ENCODE measurements at regions not wholly inside any gene's neighbourhood (a gene's known extent, or its start where the extent isn't known, plus 50 kb on each side); places are given as distances from the start of the nearest gene placed in this dataset.
A peak's percentile ranks its signal among the peaks of the same experiment; 100 is the strongest.
"Not testable (repeated sequence)": the region's sequence is repeated elsewhere in the genome, so short reads cannot be mapped to it uniquely, and the experiment has no call there.

GRCh38 chrX:107360788-107361360 is 88.6 kb upstream of the FRMPD3 start:
- Histone ChIP-seq H3K4me3 (ENCODE audit: low read length) (no peak overlapping the region), H4K5ac (ENCODE audit: low read length) (no peak overlapping the region), H3K4ac (ENCODE audit: low read depth, low read length) (no peak overlapping the region), H2BK5ac (ENCODE audit: low read length) (no peak overlapping the region), H3K23ac (ENCODE audit: low read length) (no peak overlapping the region), H3K56ac (ENCODE audit: low read length) (no peak overlapping the region), H3K79me1 (ENCODE audit: low read length) (no peaks in the 10 kb centered on the region), H3K4me1 (ENCODE audit: control insufficient read depth, low read depth, low read length) (no peaks in the 10 kb centered on the region), H3K79me2 (ENCODE audit: control insufficient read depth, insufficient read depth, low read length) (no peaks in the 10 kb centered on the region), H3K9ac (ENCODE audit: low read length) (no peak overlapping the region), H3K18ac (ENCODE audit: low read length) (no peak overlapping the region), H3K27ac (ENCODE audit: low read depth, low read length) (no peak overlapping the region), H2BK15ac (replicated peaks; ENCODE audit: low read depth) (no peak overlapping the region), H2BK120ac (ENCODE audit: low read depth, low read length) (no peak overlapping the region), H3K27me3 (ENCODE audit: insufficient read depth, low read length, poor library complexity) (no peaks in the 10 kb centered on the region), H2AK5ac (ENCODE audit: low read length) (no peak overlapping the region), H4K8ac (ENCODE audit: low read depth, low read length) (no peak overlapping the region), H3K36me3 (ENCODE audit: control insufficient read depth, insufficient read depth, low read length) (no peaks in the 10 kb centered on the region), H3K4me2 (ENCODE audit: low read length) (no peak overlapping the region)
- WGBS (ENCODE audit: extremely low coverage, insufficient coverage, low lambda C conversion rate) = no CpG with 5 or more reads among the region's 2 CpGs
- no peak for DNase-seq

DNA sequence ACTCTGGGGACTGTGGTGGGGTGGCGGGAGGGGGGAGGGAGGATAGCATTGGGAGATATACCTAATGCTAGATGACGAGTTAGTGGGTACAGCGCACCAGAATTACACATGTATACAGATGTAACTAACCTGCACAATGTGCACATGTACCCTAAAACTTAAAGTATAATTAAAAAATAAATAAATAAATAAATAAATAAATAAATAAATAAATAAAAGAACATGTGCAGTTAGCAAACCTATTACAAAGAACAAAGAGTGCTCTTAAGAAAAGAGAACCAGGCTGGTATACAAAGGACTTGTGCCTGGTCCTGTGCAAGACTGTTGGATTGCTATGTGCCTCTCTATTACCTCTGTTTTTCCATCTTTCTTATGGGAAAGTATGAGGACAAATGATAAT is 79.3 kb upstream of the FRMPD3 start:
- H3K36me3 ChIP-seq (ENCODE audit: control insufficient read depth, insufficient read depth, low read length); H3K79me1 ChIP-seq (ENCODE audit: low read length); H3K27me3 ChIP-seq (ENCODE audit: insufficient read depth, low read length, poor library complexity); H3K4ac ChIP-seq (ENCODE audit: low read depth, low read length); H4K8ac ChIP-seq (ENCODE audit: low read depth, low read length); H2AK5ac ChIP-seq (ENCODE audit: low read length); H3K27ac ChIP-seq (ENCODE audit: low read depth, low read length); H3K4me1 ChIP-seq (ENCODE audit: control insufficient read depth, low read depth, low read length); H2BK5ac ChIP-seq (ENCODE audit: low read length); H2BK15ac ChIP-seq (replicated peaks; ENCODE audit: low read depth); H3K79me2 ChIP-seq (ENCODE audit: control insufficient read depth, insufficient read depth, low read length); H3K4me3 ChIP-seq (ENCODE audit: low read length); H3K18ac ChIP-seq (ENCODE audit: low read length); H3K56ac ChIP-seq (ENCODE audit: low read length); H2BK120ac ChIP-seq (ENCODE audit: low read depth, low read length); H3K9ac ChIP-seq (ENCODE audit: low read length); H3K23ac ChIP-seq (ENCODE audit: low read length); H4K5ac ChIP-seq (ENCODE audit: low read length); DNase-seq; H3K4me2 ChIP-seq (ENCODE audit: low read length): not testable (repeated sequence)
- no CpG with 5 or more reads among the region's 3 CpGs for WGBS (ENCODE audit: extremely low coverage, insufficient coverage, low lambda C conversion rate)

GRCh38 chrX:107374132-107374531 is 75.3 kb upstream of the FRMPD3 start:
- Histone ChIP-seq H3K4ac (ENCODE audit: low read depth, low read length) (no peak overlapping the region), H4K5ac (ENCODE audit: low read length) (no peak overlapping the region), H3K9ac (ENCODE audit: low read length) (no peak overlapping the region), H3K4me3 (ENCODE audit: low read length) (no peak overlapping the region), H3K4me1 (ENCODE audit: control insufficient read depth, low read depth, low read length) (no peaks in the 10 kb centered on the region), H3K79me2 (ENCODE audit: control insufficient read depth, insufficient read depth, low read length) (no peaks in the 10 kb centered on the region), H2BK120ac (ENCODE audit: low read depth, low read length) (no peak overlapping the region), H2AK5ac (ENCODE audit: low read length) (no peak overlapping the region), H3K56ac (ENCODE audit: low read length) (no peak overlapping the region), H2BK5ac (ENCODE audit: low read length) (no peak overlapping the region), H3K27ac (ENCODE audit: low read depth, low read length) (no peak overlapping the region), H3K36me3 (ENCODE audit: control insufficient read depth, insufficient read depth, low read length) (no peaks in the 10 kb centered on the region), H3K4me2 (ENCODE audit: low read length) (no peak overlapping the region), H4K8ac (ENCODE audit: low read depth, low read length) (no peak overlapping the region), H3K27me3 (ENCODE audit: insufficient read depth, low read length, poor library complexity) (no peaks in the 10 kb centered on the region), H3K79me1 (ENCODE audit: low read length) (no peaks in the 10 kb centered on the region), H3K18ac (ENCODE audit: low read length) (no peak overlapping the region), H2BK15ac (replicated peaks; ENCODE audit: low read depth) (no peak overlapping the region), H3K23ac (ENCODE audit: low read length) (no peak overlapping the region)
- WGBS (ENCODE audit: extremely low coverage, insufficient coverage, low lambda C conversion rate) = no CpG with 5 or more reads among the region's 2 CpGs
- DNase-seq = peak; percentile 15

DNA sequence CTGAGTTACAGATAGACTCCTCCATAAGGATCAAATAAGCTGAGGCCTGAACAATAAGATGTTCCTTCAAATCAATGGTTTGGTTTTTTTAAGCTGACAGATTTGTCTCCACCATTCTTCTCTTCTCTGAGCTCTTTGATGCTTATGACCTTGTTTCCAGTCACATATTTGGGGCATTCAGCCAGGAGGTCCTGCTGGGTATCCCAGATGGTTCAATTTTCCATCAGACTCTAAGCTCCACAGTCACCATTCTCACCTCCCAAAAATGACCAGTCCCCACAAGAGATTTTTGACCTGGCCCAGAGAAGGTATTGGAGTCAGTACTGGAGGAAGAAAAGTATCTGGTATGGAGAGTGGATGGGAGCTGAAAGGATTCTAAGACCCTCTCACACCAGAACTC is 74.6 kb upstream of the FRMPD3 start:
- Histone ChIP-seq H3K9ac (ENCODE audit: low read length) (no peak overlapping the region), H3K27ac (ENCODE audit: low read depth, low read length) (no peak overlapping the region), H2BK5ac (ENCODE audit: low read length) (no peak overlapping the region), H3K56ac (ENCODE audit: low read length) (no peak overlapping the region), H3K36me3 (ENCODE audit: control insufficient read depth, insufficient read depth, low read length) (no peaks in the 10 kb centered on the region), H4K5ac (ENCODE audit: low read length) (no peak overlapping the region), H3K18ac (ENCODE audit: low read length) (no peak overlapping the region), H3K4me2 (ENCODE audit: low read length) (no peak overlapping the region), H4K8ac (ENCODE audit: low read depth, low read length) (no peak overlapping the region), H3K4me1 (ENCODE audit: control insufficient read depth, low read depth, low read length) (no peaks in the 10 kb centered on the region), H3K4me3 (ENCODE audit: low read length) (no peak overlapping the region), H2AK5ac (ENCODE audit: low read length) (no peak overlapping the region), H3K27me3 (ENCODE audit: insufficient read depth, low read length, poor library complexity) (no peaks in the 10 kb centered on the region), H3K23ac (ENCODE audit: low read length) (no peak overlapping the region), H3K4ac (ENCODE audit: low read depth, low read length) (no peak overlapping the region), H2BK120ac (ENCODE audit: low read depth, low read length) (no peak overlapping the region), H3K79me2 (ENCODE audit: control insufficient read depth, insufficient read depth, low read length) (no peaks in the 10 kb centered on the region), H2BK15ac (replicated peaks; ENCODE audit: low read depth) (no peak overlapping the region), H3K79me1 (ENCODE audit: low read length) (no peaks in the 10 kb centered on the region)
- no peak for DNase-seq

DNA sequence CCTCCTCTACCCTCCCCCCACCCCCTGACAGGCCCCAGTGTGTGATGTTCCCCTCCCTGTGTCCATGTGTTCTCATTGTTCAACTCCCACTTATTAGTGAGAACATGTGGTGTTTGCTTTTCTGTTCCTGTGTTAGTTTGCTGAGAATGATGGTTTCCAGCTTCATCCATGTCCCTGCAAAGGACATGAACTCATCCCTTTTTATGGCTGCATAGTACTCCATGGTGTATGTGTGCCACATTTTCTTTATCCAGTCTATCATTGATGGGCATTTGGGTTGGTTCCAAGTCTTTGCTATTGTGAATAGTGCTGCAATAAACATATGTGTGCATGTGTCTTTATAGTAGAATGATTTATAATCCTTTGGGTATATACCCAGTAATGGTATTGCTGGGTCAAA is 73.3 kb upstream of the FRMPD3 start:
- H3K18ac ChIP-seq (ENCODE audit: low read length); H4K8ac ChIP-seq (ENCODE audit: low read depth, low read length); H2AK5ac ChIP-seq (ENCODE audit: low read length); H4K5ac ChIP-seq (ENCODE audit: low read length); H3K4me1 ChIP-seq (ENCODE audit: control insufficient read depth, low read depth, low read length); H3K4me3 ChIP-seq (ENCODE audit: low read length); H3K79me1 ChIP-seq (ENCODE audit: low read length); H3K27me3 ChIP-seq (ENCODE audit: insufficient read depth, low read length, poor library complexity); H3K79me2 ChIP-seq (ENCODE audit: control insufficient read depth, insufficient read depth, low read length); H3K4me2 ChIP-seq (ENCODE audit: low read length); H2BK5ac ChIP-seq (ENCODE audit: low read length); H3K56ac ChIP-seq (ENCODE audit: low read length); H3K23ac ChIP-seq (ENCODE audit: low read length); H3K9ac ChIP-seq (ENCODE audit: low read length); H2BK15ac ChIP-seq (replicated peaks; ENCODE audit: low read depth); H3K4ac ChIP-seq (ENCODE audit: low read depth, low read length); H3K27ac ChIP-seq (ENCODE audit: low read depth, low read length); H2BK120ac ChIP-seq (ENCODE audit: low read depth, low read length); H3K36me3 ChIP-seq (ENCODE audit: control insufficient read depth, insufficient read depth, low read length); DNase-seq: not testable (repeated sequence)

DNA sequence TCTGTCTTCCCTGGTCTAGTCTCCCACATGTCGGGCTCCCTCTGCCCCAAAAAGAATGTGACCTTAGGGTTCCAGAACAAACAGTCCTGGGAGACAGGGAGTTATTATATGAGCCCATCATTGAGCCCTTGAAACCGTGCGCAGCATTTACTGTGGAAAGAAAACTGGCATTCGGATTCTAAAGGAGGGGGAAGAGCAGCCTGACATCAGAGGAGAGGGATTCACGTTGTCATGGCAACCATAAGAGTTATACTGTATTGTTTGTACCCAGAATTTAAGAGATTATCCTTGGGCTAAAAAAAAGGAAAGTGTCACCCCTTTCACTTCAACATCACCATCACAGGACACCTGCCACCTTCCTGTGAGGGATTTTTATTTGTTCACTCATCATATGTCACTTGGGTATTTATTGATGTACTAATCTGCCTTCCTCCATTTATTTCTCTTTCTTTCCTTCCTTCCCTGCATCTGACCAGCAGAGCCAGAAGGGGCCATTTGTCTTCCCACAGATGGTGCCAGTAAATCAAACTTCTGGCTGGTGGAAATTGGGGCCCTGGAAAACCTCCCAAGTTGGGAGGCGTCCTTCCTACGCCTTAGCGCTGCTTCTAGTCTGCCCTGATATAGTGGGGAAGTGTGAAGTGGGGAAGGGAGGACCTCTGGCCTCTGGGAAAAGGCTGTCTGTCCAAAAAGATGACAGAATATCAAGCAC is 64.9 kb upstream of the FRMPD3 start:
- WGBS (ENCODE audit: extremely low coverage, insufficient coverage, low lambda C conversion rate) = no CpG with 5 or more reads among the region's 8 CpGs
- Histone ChIP-seq H3K4ac (ENCODE audit: low read depth, low read length) (no peak overlapping the region), H3K27me3 (ENCODE audit: insufficient read depth, low read length, poor library complexity) (no peaks in the 10 kb centered on the region), H3K36me3 (ENCODE audit: control insufficient read depth, insufficient read depth, low read length) (no peaks in the 10 kb centered on the region), H2BK15ac (replicated peaks; ENCODE audit: low read depth) (no peak overlapping the region), H3K27ac (ENCODE audit: low read depth, low read length) (no peak overlapping the region), H3K4me1 (ENCODE audit: control insufficient read depth, low read depth, low read length) (no peaks in the 10 kb centered on the region), H2BK5ac (ENCODE audit: low read length) (no peak overlapping the region), H3K56ac (ENCODE audit: low read length) (no peak overlapping the region), H3K4me3 (ENCODE audit: low read length) (no peak overlapping the region), H2BK120ac (ENCODE audit: low read depth, low read length) (no peak overlapping the region), H3K23ac (ENCODE audit: low read length) (no peak overlapping the region), H3K4me2 (ENCODE audit: low read length) (no peak overlapping the region), H3K9ac (ENCODE audit: low read length) (no peak overlapping the region), H3K79me2 (ENCODE audit: control insufficient read depth, insufficient read depth, low read length) (no peaks in the 10 kb centered on the region), H3K18ac (ENCODE audit: low read length) (no peak overlapping the region), H2AK5ac (ENCODE audit: low read length) (no peak overlapping the region), H3K79me1 (ENCODE audit: low read length) (no peaks in the 10 kb centered on the region), H4K5ac (ENCODE audit: low read length) (no peak overlapping the region), H4K8ac (ENCODE audit: low read depth, low read length) (no peak overlapping the region)
- DNase-seq = no peak
